NT2/D1 (cell line): ENCODE measurements at regions not wholly inside any gene's neighbourhood (a gene's known extent, or its start where the extent isn't known, plus 50 kb on each side); places are given as distances from the start of the nearest gene placed in this dataset.

Source experiments
- SUZ12 ChIP-seq: IDR thresholded peaks from 2 replicates; pipeline ENCODE4 v1.6.1; 2011; ENCODE audit not compliant: insufficient read length, insufficient read depth; ENCODE audit errors: extremely low read depth
- YY1 ChIP-seq: IDR thresholded peaks from 2 replicates; pipeline ENCODE4 v1.6.1; 2011; ENCODE audit not compliant: insufficient read length, insufficient read depth
- ZNF274 ChIP-seq: IDR thresholded peaks from 2 replicates; pipeline ENCODE4 v1.6.1; 2011; ENCODE audit warnings: mild to moderate bottlenecking, low read depth, low read length

GRCh38 chr18:30086351-30086750 lies 956.2 kb downstream of the DSC3 start:
- TF ChIP-seq YY1, result no peak
- no peak for TF ChIP-seq ZNF274
- no peak for TF ChIP-seq SUZ12
